H1 (cell line): ENCODE measurements at regions not wholly inside any gene's neighbourhood (a gene's known extent, or its start where the extent isn't known, plus 50 kb on each side); places are given as distances from the start of the nearest gene placed in this dataset.

ENCODE experiments used
- CTCF ChIA-PET: fragments of 300-600 bp; sonication (Branson Sonifier 250); formaldehyde crosslinking; loops from one replicate; lab custom pipeline; 2021; ENCODE audit not compliant: partially characterized antibody; lab: Charles Lee
- POLR2A ChIA-PET: fragments of 300-600 bp; sonication (Branson Sonifier 250); formaldehyde crosslinking; loops from one replicate; lab custom pipeline; 2021; ENCODE audit warnings: inconsistent platforms; ENCODE audit not compliant: partially characterized antibody; lab: Charles Lee
- DNase-seq, 2 experiments: peaks; one replicate each; pipeline versions ENCODE4 v3.0.0 to v3.0.0-alpha.2; 2010 to 2022; ENCODE audit warnings: low spot score in 2 of 2, low read depth in 1 of 2, mixed read lengths in 1 of 2
- FAIRE-seq: peaks from 2 replicates; lab custom pipeline; 2011; peaks lifted over from hg19 to GRCh38; lab: Jason Lieb, UNC
- H2AFZ ChIP-seq: 2 replicates; pipeline ENCODE4 v1.8.1; 2012; ENCODE audit warnings: low read length, inconsistent platforms
- H2AK5ac ChIP-seq: 2 replicates; pipeline ENCODE4 v1.6.1; 2013; ENCODE audit warnings: low read depth, low read length
- H2BK120ac ChIP-seq: replicated peaks from 2 replicates; pipeline ENCODE3; 2013; ENCODE audit warnings: low read depth, low read length, inconsistent platforms
- H2BK12ac ChIP-seq: 2 replicates; pipeline ENCODE4 v1.6.1; 2013; ENCODE audit warnings: low read depth, low read length
- H2BK15ac ChIP-seq: 2 replicates; pipeline ENCODE4 v1.6.1; 2013; ENCODE audit warnings: low read length
- H2BK20ac ChIP-seq: 2 replicates; pipeline ENCODE4 v1.6.1; 2013; ENCODE audit warnings: low read length
- H2BK5ac ChIP-seq: 2 replicates; pipeline ENCODE4 v1.6.1; 2013; ENCODE audit warnings: low read depth, low read length
- H3K14ac ChIP-seq: 2 replicates; pipeline ENCODE4 v1.6.1; 2013; ENCODE audit warnings: inconsistent platforms; ENCODE audit not compliant: insufficient read length
- H3K18ac ChIP-seq: 2 replicates; pipeline ENCODE4 v1.6.1; 2013; ENCODE audit warnings: low read length; ENCODE audit errors: extremely low read depth
- H3K23ac ChIP-seq: 2 replicates; pipeline ENCODE4 v1.6.1; 2013; ENCODE audit warnings: inconsistent platforms; ENCODE audit not compliant: insufficient read length
- H3K23me2 ChIP-seq: 2 replicates; pipeline ENCODE4 v1.6.1; 2013; ENCODE audit warnings: low read depth, low read length
- H3K27ac ChIP-seq: 2 replicates; pipeline ENCODE4 v1.6.1; 2011; ENCODE audit warnings: low read depth, low read length, inconsistent platforms
- H3K27me3 ChIP-seq, 4 experiments: replicated peaks in 1 of 4; 1 replicate in 1 of 4; 2 replicates in 3 of 4; pipeline versions ENCODE4 v1.6.1 to v1.8.1; 2011 to 2013; ENCODE audit warnings: low read length in 3 of 4, mild to moderate bottlenecking in 3 of 4, inconsistent platforms in 2 of 4, mixed read lengths in 2 of 4, moderate library complexity in 1 of 4; ENCODE audit not compliant: control insufficient read depth in 3 of 4, insufficient read depth in 3 of 4; ENCODE audit errors: extremely low read depth in 1 of 4
- H3K36me3 ChIP-seq, 4 experiments: 2 replicates each; pipeline versions ENCODE4 v1.6.1 to v1.8.1; 2011 to 2013; ENCODE audit warnings: mild to moderate bottlenecking in 4 of 4, low read length in 3 of 4, moderate library complexity in 2 of 4, control low read depth in 1 of 4, inconsistent platforms in 1 of 4; ENCODE audit not compliant: insufficient read depth in 4 of 4, control insufficient read depth in 2 of 4
- H3K4ac ChIP-seq: replicated peaks from 2 replicates; pipeline ENCODE3; 2013; ENCODE audit warnings: low read length, low read depth, mixed read lengths, inconsistent platforms; ENCODE audit not compliant: insufficient read length
- H3K4me1 ChIP-seq, 4 experiments: replicated peaks in 1 of 4; 1 replicate in 1 of 4; 2 replicates in 3 of 4; pipeline versions ENCODE4 v1.6.1 to v1.8.1; 2011 to 2013; ENCODE audit warnings: low read length in 3 of 4, inconsistent platforms in 2 of 4, mixed read lengths in 1 of 4; ENCODE audit not compliant: insufficient read depth in 4 of 4, control insufficient read depth in 3 of 4
- H3K4me2 ChIP-seq, 2 experiments: 2 replicates each; pipeline versions ENCODE4 v1.6.1 to v1.8.1; 2011 to 2013; ENCODE audit warnings: low read depth in 2 of 2, low read length in 2 of 2, control low read depth in 1 of 2, inconsistent platforms in 1 of 2, mild to moderate bottlenecking in 1 of 2; ENCODE audit not compliant: insufficient read depth in 1 of 2
- H3K4me3 ChIP-seq, 4 experiments: fragments of 200-600, 300-600 bp in 1 of 4; sonication (generic), shearing (Covaris generic), sonication (Bioruptor Twin) in 1 of 4; 2 replicates each; pipeline versions ENCODE4 v1.5.1 to v1.8.1; 2011 to 2016; ENCODE audit warnings: low read length in 4 of 4, low read depth in 3 of 4, control low read depth in 2 of 4, inconsistent platforms in 2 of 4, mild to moderate bottlenecking in 2 of 4, mixed read lengths in 1 of 4, moderate library complexity in 1 of 4; ENCODE audit not compliant: insufficient read depth in 2 of 4; ENCODE audit errors: extremely low read depth in 1 of 4
- H3K56ac ChIP-seq: replicated peaks from 2 replicates; pipeline ENCODE3; 2013; ENCODE audit warnings: low read depth, mild to moderate bottlenecking, mixed read lengths, low read length, inconsistent platforms; ENCODE audit not compliant: insufficient read length
- H3K79me1 ChIP-seq: 2 replicates; pipeline ENCODE4 v1.6.1; 2013; ENCODE audit warnings: low read depth, low read length, control low read depth
- H3K79me2 ChIP-seq, 2 experiments: 2 replicates each; pipeline versions ENCODE4 v1.6.1 to v1.8.1; 2012 to 2013; ENCODE audit warnings: low read length in 2 of 2, mild to moderate bottlenecking in 2 of 2, inconsistent platforms in 1 of 2; ENCODE audit not compliant: insufficient read depth in 2 of 2, control insufficient read depth in 1 of 2
- H3K9ac ChIP-seq, 4 experiments: replicated peaks in 1 of 4; 1 replicate in 1 of 4; 2 replicates in 3 of 4; pipeline versions ENCODE4 v1.6.1 to v1.8.1; 2011 to 2013; ENCODE audit warnings: low read depth in 3 of 4, low read length in 3 of 4, control low read depth in 2 of 4, mild to moderate bottlenecking in 2 of 4, moderate library complexity in 2 of 4, inconsistent platforms in 1 of 4; ENCODE audit errors: extremely low read depth in 1 of 4
- H3K9me3 ChIP-seq, 2 experiments: 2 replicates each; pipeline versions ENCODE4 v1.6.1 to v1.8.1; 2012 to 2013; ENCODE audit warnings: mild to moderate bottlenecking in 2 of 2, moderate library complexity in 2 of 2, control low read depth in 1 of 2, inconsistent platforms in 1 of 2, low read depth in 1 of 2, low read length in 1 of 2, mixed read lengths in 1 of 2; ENCODE audit not compliant: insufficient read depth in 2 of 2
- H4K20me1 ChIP-seq, 2 experiments: replicated peaks in 1 of 2; 2 replicates each; pipeline versions ENCODE3 to v1.8.1; 2011 to 2013; ENCODE audit warnings: inconsistent platforms in 2 of 2, low read length in 2 of 2, mild to moderate bottlenecking in 1 of 2; ENCODE audit not compliant: insufficient read depth in 2 of 2, control insufficient read depth in 1 of 2
- H4K5ac ChIP-seq: 2 replicates; pipeline ENCODE4 v1.6.1; 2013; ENCODE audit warnings: low read length, low read depth, mixed read lengths, inconsistent platforms; ENCODE audit not compliant: insufficient read length
- H4K8ac ChIP-seq: 2 replicates; pipeline ENCODE4 v1.8.0; 2013; ENCODE audit warnings: mild to moderate bottlenecking, moderate library complexity, low read length, inconsistent platforms; ENCODE audit not compliant: insufficient read depth; ENCODE audit errors: extremely low read depth
- H4K91ac ChIP-seq: replicated peaks from 2 replicates; pipeline ENCODE3; 2013; ENCODE audit warnings: low read length, mixed read lengths, inconsistent platforms; ENCODE audit not compliant: insufficient read length
- BACH1 ChIP-seq: IDR thresholded peaks from 2 replicates; pipeline ENCODE4 v1.6.1; 2012; ENCODE audit warnings: low read length, improper control_type of control experiment
- EGR1 ChIP-seq: IDR thresholded peaks from 2 replicates; pipeline ENCODE4 v1.6.1; 2011; ENCODE audit warnings: low read depth, low read length, borderline replicate concordance
- HDAC2 ChIP-seq, 2 experiments: fragments of 300-600 bp in 1 of 2; sonication (generic) in 1 of 2; IDR thresholded peaks; 2 replicates each; pipeline ENCODE4 v1.6.1; 2011 to 2012; ENCODE audit warnings: low read depth in 2 of 2, low read length in 2 of 2, mild to moderate bottlenecking in 2 of 2, moderate library complexity in 2 of 2, borderline replicate concordance in 1 of 2, inconsistent platforms in 1 of 2
- POLR2AphosphoS5 ChIP-seq: IDR thresholded peaks from 2 replicates; pipeline ENCODE4 v1.6.1; 2011; ENCODE audit warnings: low read depth, low read length
- RXRA ChIP-seq: IDR thresholded peaks from 2 replicates; pipeline ENCODE4 v1.6.1; 2011; ENCODE audit warnings: low read depth, mild to moderate bottlenecking, low read length, moderate library complexity; ENCODE audit not compliant: insufficient read depth
- SP2 ChIP-seq: IDR thresholded peaks from 2 replicates; pipeline ENCODE4 v1.6.1; 2012; ENCODE audit warnings: mild to moderate bottlenecking, low read length, inconsistent platforms
- SUZ12 ChIP-seq: fragments of 200-600 bp; sonication (generic); IDR thresholded peaks from 2 replicates; pipeline ENCODE4 v1.6.1; 2012; ENCODE audit warnings: mild to moderate bottlenecking, inconsistent platforms, low read length, moderate library complexity, mixed read lengths
- TCF12 ChIP-seq: IDR thresholded peaks from 2 replicates; pipeline ENCODE4 v1.6.1; 2011; ENCODE audit warnings: low read depth, mild to moderate bottlenecking, low read length
- ZNF274 ChIP-seq: IDR thresholded peaks from 2 replicates; pipeline ENCODE4 v1.7.0; 2012; ENCODE audit warnings: low read length, borderline replicate concordance; ENCODE audit errors: extremely low read depth
- WGBS, 2 experiments: shearing (Covaris generic) in 1 of 2; methylation state at CpG; one replicate each; pipeline versions ENCODE4 v1.1.6 to v1.1.7; 2013 to 2015; ENCODE audit warnings: low lambda C conversion rate in 2 of 2, mixed read lengths in 2 of 2, inconsistent platforms in 1 of 2, low coverage in 1 of 2, missing lambda C conversion rate in 1 of 2; ENCODE audit not compliant: insufficient replicate concordance in 2 of 2, insufficient coverage in 1 of 2, insufficient read length in 1 of 2; ENCODE audit errors: extremely low coverage in 1 of 2, missing lambda C conversion rate in 1 of 2; 5-methylcytosine and 5-hydroxymethylcytosine counted together

DNA sequence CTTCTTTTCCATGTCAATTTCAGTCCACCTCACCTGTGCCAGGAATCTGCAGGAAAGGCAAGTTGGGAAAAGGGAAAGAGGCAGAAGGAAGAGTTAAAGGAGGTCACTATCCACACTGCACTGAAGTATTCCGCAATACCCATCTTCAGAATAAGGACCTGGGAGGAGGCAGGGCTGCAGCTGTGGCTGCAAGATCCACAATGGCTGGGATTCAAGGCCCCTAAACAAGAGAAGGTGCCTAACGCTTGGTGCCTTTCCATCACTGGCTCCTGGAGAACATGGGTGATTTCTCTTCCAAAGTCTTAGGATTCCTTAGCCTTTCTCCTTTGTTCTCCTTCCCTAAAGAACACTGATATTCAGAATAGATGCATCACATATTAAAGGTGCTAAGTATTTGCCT lies 204.0 kb downstream of the GRIN2B start:
- H3K4me2 ChIP-seq: no peak overlapping the region
- H3K79me2 ChIP-seq: no peaks in the 10 kb centered on the region
- no peaks in the 10 kb centered on the region for H3K79me1 ChIP-seq
- H3K9me3 ChIP-seq: no peaks in the 10 kb centered on the region
- H2BK12ac ChIP-seq: no peak overlapping the region
- peak; percentile 69 for FAIRE-seq
- H2AFZ ChIP-seq: no peak overlapping the region
- ChIA-PET POLR2A (no interaction called here), CTCF (interaction anchor here (0.9 kb wide), 1 partner anchor 186 kb away, joined by 3 read pairs; no protein-coding TSS in a partner anchor)
- H3K4ac ChIP-seq: no peak overlapping the region
- no peak overlapping the region for H3K9ac ChIP-seq
- H2AK5ac ChIP-seq: no peak overlapping the region
- no peak overlapping the region for H3K14ac ChIP-seq
- no peak overlapping the region for H3K18ac ChIP-seq
- H2BK20ac ChIP-seq: no peak overlapping the region
- H2BK5ac ChIP-seq: no peak overlapping the region
- H3K27ac ChIP-seq: no peak overlapping the region
- no peaks in the 10 kb centered on the region for H3K23me2 ChIP-seq
- no peak for DNase-seq
- H2BK15ac ChIP-seq: no peak overlapping the region
- no peaks in the 10 kb centered on the region for H4K20me1 ChIP-seq
- H4K8ac ChIP-seq: no peak overlapping the region
- no peaks in the 10 kb centered on the region for H3K36me3 ChIP-seq
- peaks cover 0 to 4% (median 0%) of the 10 kb centered on the region in 4 experiments; a peak in 2 of 7 replicates for H3K4me1 ChIP-seq
- H2BK120ac ChIP-seq: no peak overlapping the region
- no peak overlapping the region for H4K5ac ChIP-seq
- WGBS, 2 experiments: 75% methylated on average over 2 of the region's 2 CpGs; no CpG with 5 or more reads in 1 of the 2 experiments
- no peak overlapping the region for H4K91ac ChIP-seq
- H3K4me3 ChIP-seq: no peak overlapping the region
- no peak overlapping the region for H3K56ac ChIP-seq
- no peak overlapping the region for H3K23ac ChIP-seq
- H3K27me3 ChIP-seq: peaks cover 0 to 3% (median 1%) of the 10 kb centered on the region in 4 experiments; a peak in 4 of 7 replicates
- TF ChIP-seq EGR1 (no peak), SUZ12 (no peak), RXRA (no peak), POLR2AphosphoS5 (peak; percentile 56; the same call in 1 of the 2 replicates), SP2 (no peak), BACH1 (no peak), TCF12 (peak; percentile 93), HDAC2 (IDR thresholded peaks at IDR 0.05; ENCODE audit: borderline replicate concordance in 1 of 2, low read depth in 2 of 2, low read length in 2 of 2) (no peak), ZNF274 (no peak)
